Left ventricle myocardium inferior (tissue), 1 donor: ENCODE measurements at regions not wholly inside any gene's neighbourhood (a gene's known extent, or its start where the extent isn't known, plus 50 kb on each side); places are given as distances from the start of the nearest gene placed in this dataset.

Source experiments
- DNase-seq: peaks from one replicate; pipeline ENCODE4 v3.0.0-alpha.2; 2020
- H3K27ac ChIP-seq: fragments of 200-600 bp; replicated peaks from 2 replicates; pipeline ENCODE4 v1.8.0; 2021
- H3K27me3 ChIP-seq: fragments of 200-600 bp; 2 replicates; pipeline ENCODE4 v1.8.0; 2021; ENCODE audit warnings: low read depth
- H3K36me3 ChIP-seq: fragments of 200-600 bp; 2 replicates; pipeline ENCODE4 v1.8.0; 2021
- H3K4me1 ChIP-seq: fragments of 200-600 bp; 2 replicates; pipeline ENCODE4 v1.8.0; 2021
- H3K4me3 ChIP-seq: fragments of 200-600 bp; 2 replicates; pipeline ENCODE4 v1.8.0; 2021; ENCODE audit warnings: mild to moderate bottlenecking, moderate library complexity
- H3K9me3 ChIP-seq: fragments of 200-600 bp; replicated peaks from 2 replicates; pipeline ENCODE4 v1.8.0; 2021
- CTCF ChIP-seq: fragments of 200-600 bp; IDR thresholded peaks from 2 replicates; pipeline ENCODE4 v1.8.0; 2021; ENCODE audit warnings: antibody characterized with exemption, mild to moderate bottlenecking, borderline replicate concordance
- intact Hi-C: fragments of 100-400 bp; cut with micrococcal nuclease; formaldehyde crosslinking; loops from one replicate; pipeline ENCODE4 v1.11.0; 2022
- donor health status: DM: no; HTN: yes; CAD: no; lungs with severe emphysema.

- TF ChIP-seq CTCF = no peak
- intact Hi-C loops = no loop called here
- no peak for DNase-seq
Observed at GRCh38 chr1:55402671-55403464, 187.7 kb upstream of the USP24 start.

GRCh38 chr1:55402142-55402541, 187.0 kb upstream of the USP24 start:
- DNase-seq = no peak
- no peaks in the 10 kb centered on the region for H3K4me1 ChIP-seq
- H3K36me3 ChIP-seq = no peaks in the 10 kb centered on the region
- peaks cover 9% of the 10 kb centered on the region for H3K9me3 ChIP-seq
- H3K27me3 ChIP-seq = no peaks in the 10 kb centered on the region
- TF ChIP-seq CTCF = no peak
- no peak overlapping the region for H3K27ac ChIP-seq
- intact Hi-C loops = no loop called here
- no peak overlapping the region for H3K4me3 ChIP-seq

More at GRCh38 chr1:55402671-55403464, 187.7 kb upstream of the USP24 start:
- Histone ChIP-seq H3K27ac (no peak overlapping the region), H3K27me3 (no peaks in the 10 kb centered on the region), H3K4me1 (no peaks in the 10 kb centered on the region), H3K4me3 (no peak overlapping the region), H3K9me3 (peaks cover 9% of the 10 kb centered on the region), H3K36me3 (no peaks in the 10 kb centered on the region)

DNA sequence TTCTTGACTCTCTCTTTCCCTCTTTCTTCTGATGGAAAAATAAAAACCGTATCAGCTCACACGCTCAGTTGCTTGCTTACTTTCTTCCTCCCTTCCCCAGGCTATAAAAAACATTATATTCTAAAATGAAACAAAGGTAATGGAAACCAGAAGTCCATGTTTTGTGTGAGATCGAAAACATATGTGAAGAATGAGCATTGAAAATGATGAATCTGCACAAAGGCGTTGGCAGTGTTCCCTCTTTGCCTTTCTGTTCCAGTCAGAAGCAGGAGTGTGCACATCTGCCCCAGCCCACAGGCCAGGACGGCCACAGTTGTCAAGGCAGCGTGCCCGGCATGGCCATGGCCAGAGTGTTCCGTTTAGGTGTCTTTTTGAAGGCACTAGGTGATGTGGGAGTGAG, 185.3 kb upstream of the USP24 start:
- no peaks in the 10 kb centered on the region for H3K4me1 ChIP-seq
- DNase-seq = no peak
- no peak overlapping the region for H3K4me3 ChIP-seq
- H3K27ac ChIP-seq = no peak overlapping the region
- intact Hi-C loops = no loop called here
- H3K36me3 ChIP-seq = no peaks in the 10 kb centered on the region
- H3K9me3 ChIP-seq = peaks cover 4% of the 10 kb centered on the region
- TF ChIP-seq CTCF = no peak
- H3K27me3 ChIP-seq = no peaks in the 10 kb centered on the region

GRCh38 chr1:55399346-55399745, 184.2 kb upstream of the USP24 start:
- no peak overlapping the region for H3K4me3 ChIP-seq
- no peaks in the 10 kb centered on the region for H3K27me3 ChIP-seq
- intact Hi-C loops = no loop called here
- no peaks in the 10 kb centered on the region for H3K36me3 ChIP-seq
- no peaks in the 10 kb centered on the region for H3K4me1 ChIP-seq
- peaks cover 7% of the 10 kb centered on the region for H3K9me3 ChIP-seq
- no peak for DNase-seq
- no peak for TF ChIP-seq CTCF
- no peak overlapping the region for H3K27ac ChIP-seq

DNA sequence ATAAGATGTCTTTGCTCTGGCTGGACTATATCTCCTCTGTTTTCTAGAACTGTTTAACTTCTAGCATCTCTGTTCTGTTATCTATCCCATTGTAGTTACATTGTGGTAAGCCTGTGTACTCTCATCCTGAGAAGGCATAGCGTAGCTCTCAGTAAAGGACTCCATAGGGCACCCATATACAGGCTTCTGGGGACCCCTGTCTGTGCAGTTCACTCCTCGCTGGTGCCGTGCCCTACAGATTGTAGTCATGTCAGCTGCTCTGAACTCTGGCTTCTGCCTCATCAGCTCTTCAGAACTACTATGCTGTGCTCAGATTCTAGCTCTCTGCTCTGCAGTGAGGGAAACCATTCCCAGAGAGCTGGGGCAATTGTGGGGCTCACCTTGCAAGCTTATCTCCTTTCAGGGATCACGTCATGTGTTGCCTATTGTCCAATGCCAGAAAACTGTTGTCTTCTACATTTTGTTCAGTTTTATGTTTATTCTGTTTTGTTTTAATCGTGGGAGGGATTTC, 181.3 kb upstream of the USP24 start:
- no peak for TF ChIP-seq CTCF
- Histone ChIP-seq H3K4me1 (no peaks in the 10 kb centered on the region), H3K9me3 (peaks cover 23% of the 10 kb centered on the region), H3K36me3 (no peaks in the 10 kb centered on the region), H3K27ac (no peak overlapping the region), H3K4me3 (no peak overlapping the region), H3K27me3 (no peaks in the 10 kb centered on the region)
- no peak for DNase-seq
- intact Hi-C loops = no loop called here
